ENCODE measurements at regions not wholly inside any gene's neighbourhood (a gene's known extent, or its start where the extent isn't known, plus 50 kb on each side); places are given as distances from the start of the nearest gene placed in this dataset.
"Not testable (repeated sequence)": the region's sequence is repeated elsewhere in the genome, so short reads cannot be mapped to it uniquely, and the experiment has no call there.

DNA sequence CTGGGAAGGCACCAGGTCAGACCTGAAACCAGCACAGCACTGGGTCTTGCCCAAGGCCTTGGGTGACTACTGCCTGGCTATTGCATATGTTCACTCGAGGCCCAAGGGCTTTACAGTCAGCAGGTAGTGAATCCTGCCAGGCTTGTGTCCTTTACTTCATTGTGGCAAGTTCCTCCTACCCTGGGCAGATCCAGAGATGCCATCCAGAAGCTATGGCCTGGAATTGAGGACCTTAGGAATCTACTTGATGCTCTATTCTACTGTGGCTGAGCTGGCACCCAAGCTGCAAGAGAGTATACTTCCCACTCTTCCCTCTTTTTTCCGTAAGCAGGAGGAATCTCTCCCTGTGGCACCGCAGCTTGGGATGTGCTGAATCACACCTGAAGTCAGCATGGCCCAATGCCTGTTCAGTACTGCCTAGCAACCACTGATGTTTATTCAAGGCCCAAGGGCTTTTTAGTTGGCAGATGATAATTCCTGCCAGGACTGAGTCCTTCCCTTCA is 246.7 kb upstream of the CTBP2 start:
- Mint-ChIP-seq H3K4me3 (no peak overlapping the region), H3K9me3 (ENCODE audit: insufficient read depth) (peaks cover 2% of the 10 kb centered on the region), H3K4me1 (no peaks in the 10 kb centered on the region), H3K27ac (no peak overlapping the region), H3K27me3 (peaks cover 2% of the 10 kb centered on the region)
- Histone ChIP-seq H4K20me1 (ENCODE audit: control insufficient read depth, insufficient read depth, low read length, poor library complexity, severe bottlenecking) (no peaks in the 10 kb centered on the region), H3K4me2 (replicated peaks; ENCODE audit: low read depth, low read length, poor library complexity, severe bottlenecking) (no peak overlapping the region), H3K36me3 (replicated peaks in 1 of 2; ENCODE audit: control extremely low read depth in 1 of 2, control insufficient read depth in 1 of 2, extremely low read depth in 1 of 2, insufficient read depth in 2 of 2, low read length in 1 of 2) (no peaks in the 10 kb centered on the region), H3K9ac (ENCODE audit: low read length) (no peak overlapping the region), H3K27me3 (replicated peaks in 1 of 4; ENCODE audit: control extremely low read depth in 1 of 4, control insufficient read depth in 3 of 4, insufficient read depth in 4 of 4, low read length in 3 of 4) (peaks cover 0 to 3% (median 0%) of the 10 kb centered on the region in 4 experiments), H3K27ac (ENCODE audit: low read length in 2 of 2) (no peak overlapping the region), H2AFZ (ENCODE audit: insufficient read depth, low read depth, low read length, poor library complexity, severe bottlenecking) (no peak overlapping the region), H3K4me1 (ENCODE audit: control insufficient read depth in 2 of 2, insufficient read depth in 2 of 2, low read length in 2 of 2) (no peaks in the 10 kb centered on the region), H3K9me3 (ENCODE audit: control extremely low read depth in 1 of 3, control insufficient read depth in 2 of 3, insufficient read depth in 1 of 3, low read length in 2 of 3) (peaks cover 0 to 7% (median 0%) of the 10 kb centered on the region in 3 donors), H3K4me3 (ENCODE audit: control extremely low read depth in 1 of 5, extremely low read depth in 1 of 5, insufficient read depth in 1 of 5, low read depth in 2 of 5, low read length in 4 of 5) (no peak overlapping the region), H3K79me2 (ENCODE audit: control insufficient read depth, insufficient read depth, low read length) (no peaks in the 10 kb centered on the region)
- 74% methylated on average over 3 of the region's 3 CpGs for WGBS (ENCODE audit: insufficient coverage)
- DNase-seq (no peak), ATAC-seq (ENCODE audit: low read depth) (no peak)
- ChIA-PET POLR2A (no interaction called here), CTCF (no interaction called here)
- TF ChIP-seq EZH2 (IDR thresholded peaks at IDR 0.05; ENCODE audit: borderline replicate concordance, insufficient read depth, low read depth, low read length, poor library complexity, severe bottlenecking) (no peak), CTCF (IDR thresholded peaks at IDR 0.05) (no peak)
- intact Hi-C loops (cut with micrococcal nuclease), result no loop called here

DNA sequence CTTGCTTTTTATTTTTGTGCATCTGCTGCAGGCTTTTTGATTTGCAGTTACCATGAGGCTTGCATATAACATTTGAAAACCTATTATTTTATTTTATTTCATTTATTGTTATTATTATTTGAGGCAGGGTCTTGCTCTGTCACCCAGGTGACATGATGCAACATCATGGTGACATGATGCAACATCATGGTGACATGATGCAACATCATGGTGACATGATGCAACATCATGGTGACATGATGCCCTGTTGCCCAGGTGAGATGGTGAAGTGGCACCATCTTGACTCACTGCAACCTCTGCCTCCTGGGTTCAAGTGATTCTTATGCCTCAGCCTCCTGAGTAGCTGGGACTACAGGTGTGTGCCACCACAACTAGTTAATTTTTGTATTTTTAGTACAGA is 244.5 kb upstream of the CTBP2 start:
- H3K27ac Mint-ChIP-seq, POLR2A ChIA-PET: not testable (repeated sequence)

More for the DNA sequence above, 244.5 kb upstream of the CTBP2 start:
- DNase-seq; H3K9ac ChIP-seq (ENCODE audit: low read length); H3K4me3 ChIP-seq (ENCODE audit: control extremely low read depth in 1 of 5, extremely low read depth in 1 of 5, insufficient read depth in 1 of 5, low read depth in 2 of 5, low read length in 4 of 5); H3K27ac ChIP-seq (ENCODE audit: low read length in 2 of 2); H4K20me1 ChIP-seq (ENCODE audit: control insufficient read depth, insufficient read depth, low read length, poor library complexity, severe bottlenecking); CTCF ChIA-PET; H3K79me2 ChIP-seq (ENCODE audit: control insufficient read depth, insufficient read depth, low read length); intact Hi-C loops (cut with micrococcal nuclease); ATAC-seq (ENCODE audit: low read depth); H3K36me3 ChIP-seq (replicated peaks in 1 of 2; ENCODE audit: control extremely low read depth in 1 of 2, control insufficient read depth in 1 of 2, extremely low read depth in 1 of 2, insufficient read depth in 2 of 2, low read length in 1 of 2); H3K9me3 Mint-ChIP-seq (ENCODE audit: insufficient read depth); H3K4me2 ChIP-seq (replicated peaks; ENCODE audit: low read depth, low read length, poor library complexity, severe bottlenecking); H3K27me3 ChIP-seq (replicated peaks in 1 of 4; ENCODE audit: control extremely low read depth in 1 of 4, control insufficient read depth in 3 of 4, insufficient read depth in 4 of 4, low read length in 3 of 4); H2AFZ ChIP-seq (ENCODE audit: insufficient read depth, low read depth, low read length, poor library complexity, severe bottlenecking); H3K9me3 ChIP-seq (ENCODE audit: control extremely low read depth in 1 of 3, control insufficient read depth in 2 of 3, insufficient read depth in 1 of 3, low read length in 2 of 3); H3K4me1 Mint-ChIP-seq; H3K27me3 Mint-ChIP-seq; H3K4me3 Mint-ChIP-seq; H3K4me1 ChIP-seq (ENCODE audit: control insufficient read depth in 2 of 2, insufficient read depth in 2 of 2, low read length in 2 of 2): not testable (repeated sequence)

Measured in B cell (primary cell).